ENCODE measurements at regions not wholly inside any gene's neighbourhood (a gene's known extent, or its start where the extent isn't known, plus 50 kb on each side); places are given as distances from the start of the nearest gene placed in this dataset.

DNA sequence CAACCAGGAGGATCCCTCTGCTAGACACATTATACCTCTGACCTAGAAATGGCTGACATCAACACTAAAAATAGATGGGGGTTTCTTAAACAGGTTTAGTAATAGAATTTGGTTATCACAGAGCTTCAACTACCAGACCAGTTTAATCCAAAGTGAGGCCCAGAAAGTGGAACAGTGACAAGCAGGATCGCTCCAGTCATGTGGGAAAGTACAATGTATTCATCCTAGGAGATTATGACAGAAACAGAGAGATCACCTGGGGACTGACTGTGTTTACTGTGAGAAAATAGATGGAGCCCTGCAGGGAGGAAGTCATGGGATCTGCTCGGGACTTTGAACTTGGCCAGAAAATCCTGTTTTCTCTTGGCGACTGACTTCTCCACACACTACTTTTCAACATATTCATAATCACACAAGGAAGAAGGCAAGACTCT, 238.7 kb upstream of the SOX4 start:
- no peaks in the 10 kb centered on the region for H3K36me3 ChIP-seq
- DNase-seq (ENCODE audit: low spot score in 2 of 2) = no peak
- H3K4me1 ChIP-seq = no peaks in the 10 kb centered on the region
- H3K9me3 ChIP-seq = no peaks in the 10 kb centered on the region
- H3K27me3 ChIP-seq = no peaks in the 10 kb centered on the region
- 51% methylated on average over 3 of the region's 3 CpGs for WGBS
- no peak overlapping the region for H3K27ac ChIP-seq
- no peak for TF ChIP-seq POLR2AphosphoS5 (IDR thresholded peaks at IDR 0.05)
- TF ChIP-seq, protein P1, sequence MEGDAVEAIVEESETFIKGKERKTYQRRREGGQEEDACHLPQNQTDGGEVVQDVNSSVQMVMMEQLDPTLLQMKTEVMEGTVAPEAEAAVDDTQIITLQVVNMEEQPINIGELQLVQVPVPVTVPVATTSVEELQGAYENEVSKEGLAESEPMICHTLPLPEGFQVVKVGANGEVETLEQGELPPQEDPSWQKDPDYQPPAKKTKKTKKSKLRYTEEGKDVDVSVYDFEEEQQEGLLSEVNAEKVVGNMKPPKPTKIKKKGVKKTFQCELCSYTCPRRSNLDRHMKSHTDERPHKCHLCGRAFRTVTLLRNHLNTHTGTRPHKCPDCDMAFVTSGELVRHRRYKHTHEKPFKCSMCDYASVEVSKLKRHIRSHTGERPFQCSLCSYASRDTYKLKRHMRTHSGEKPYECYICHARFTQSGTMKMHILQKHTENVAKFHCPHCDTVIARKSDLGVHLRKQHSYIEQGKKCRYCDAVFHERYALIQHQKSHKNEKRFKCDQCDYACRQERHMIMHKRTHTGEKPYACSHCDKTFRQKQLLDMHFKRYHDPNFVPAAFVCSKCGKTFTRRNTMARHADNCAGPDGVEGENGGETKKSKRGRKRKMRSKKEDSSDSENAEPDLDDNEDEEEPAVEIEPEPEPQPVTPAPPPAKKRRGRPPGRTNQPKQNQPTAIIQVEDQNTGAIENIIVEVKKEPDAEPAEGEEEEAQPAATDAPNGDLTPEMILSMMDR (IDR thresholded peaks at IDR 0.05) = no peak
- no peak for TF ChIP-seq POLR2A (IDR thresholded peaks at IDR 0.05)
- TF ChIP-seq EP300 (IDR thresholded peaks at IDR 0.05) = no peak
- H3K4me3 ChIP-seq = no peak overlapping the region

DNA sequence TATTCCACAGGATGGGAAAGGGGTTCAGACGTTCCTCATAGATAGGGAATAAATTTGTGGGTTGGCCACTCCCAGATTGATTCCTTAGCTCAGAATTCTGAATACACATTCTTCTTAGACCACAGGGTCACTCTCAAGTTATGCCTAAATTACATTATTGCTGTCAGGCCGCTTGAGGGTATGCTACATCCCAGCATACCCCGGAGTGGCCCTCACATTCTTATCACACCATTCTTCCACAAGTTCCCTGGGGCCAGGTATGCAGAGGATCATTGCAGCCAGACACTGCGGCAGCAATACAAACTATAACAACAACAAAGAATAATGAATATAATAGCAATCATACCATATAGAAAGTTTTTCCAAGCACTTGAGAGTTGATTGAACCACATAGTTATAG, 237.9 kb upstream of the SOX4 start:
- WGBS = 99% methylated on average over 4 of the region's 4 CpGs
- TF ChIP-seq, protein P1 (IDR thresholded peaks at IDR 0.05) = no peak
- TF ChIP-seq POLR2A (IDR thresholded peaks at IDR 0.05) = no peak
- TF ChIP-seq EP300 (IDR thresholded peaks at IDR 0.05) = no peak
- TF ChIP-seq POLR2AphosphoS5 (IDR thresholded peaks at IDR 0.05) = no peak
- Histone ChIP-seq H3K36me3 (no peaks in the 10 kb centered on the region), H3K9me3 (no peaks in the 10 kb centered on the region), H3K27ac (no peak overlapping the region), H3K4me3 (no peak overlapping the region), H3K27me3 (no peaks in the 10 kb centered on the region), H3K4me1 (no peaks in the 10 kb centered on the region)
- DNase-seq (ENCODE audit: low spot score in 2 of 2) = no peak

DNA sequence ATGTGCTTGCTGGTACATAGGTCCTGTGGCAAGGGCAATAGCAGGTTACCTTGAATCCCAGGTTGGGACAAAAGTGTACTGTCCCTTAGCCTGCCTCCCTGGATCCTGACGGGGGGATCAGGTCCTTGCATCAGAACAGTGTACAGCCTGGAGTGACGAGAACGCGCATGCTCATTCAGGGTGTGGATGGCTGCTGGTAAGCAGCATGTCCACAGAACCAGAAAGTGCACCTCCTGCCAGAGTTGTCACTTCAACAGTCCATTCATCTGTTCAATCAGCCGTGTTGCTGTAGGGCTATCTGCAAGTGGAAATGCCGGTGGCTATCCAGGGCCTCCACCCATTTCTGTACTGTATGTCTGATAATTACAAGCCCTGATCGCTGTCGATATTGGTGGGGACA, 236.3 kb upstream of the SOX4 start:
- no peaks in the 10 kb centered on the region for H3K27me3 ChIP-seq
- DNase-seq (ENCODE audit: low spot score in 2 of 2) = no peak
- TF ChIP-seq, protein P1 (IDR thresholded peaks at IDR 0.05) = no peak
- H3K4me1 ChIP-seq = no peaks in the 10 kb centered on the region
- 84% methylated on average over 8 of the region's 8 CpGs for WGBS
- no peaks in the 10 kb centered on the region for H3K36me3 ChIP-seq
- no peak overlapping the region for H3K4me3 ChIP-seq
- no peak overlapping the region for H3K27ac ChIP-seq
- no peaks in the 10 kb centered on the region for H3K9me3 ChIP-seq

DNA sequence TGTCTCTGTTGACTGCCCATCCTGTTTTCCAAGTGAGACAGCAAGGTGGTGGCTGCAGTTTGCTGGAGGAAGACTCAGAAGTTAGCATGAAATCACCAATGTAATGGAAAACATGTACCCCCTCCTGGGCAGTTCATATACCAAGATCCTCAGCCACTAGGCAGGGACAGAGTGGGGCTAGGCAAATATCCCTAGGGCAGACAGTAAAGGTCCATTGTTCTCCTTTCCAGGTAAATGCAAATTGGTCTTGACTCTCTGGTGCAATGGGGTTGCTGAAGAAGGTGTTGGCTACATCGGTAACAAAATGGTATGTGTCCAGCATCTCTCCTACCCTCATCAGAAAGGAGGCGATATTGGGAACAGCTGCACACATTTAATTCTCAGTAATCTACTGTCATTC, 233.6 kb upstream of the SOX4 start:
- H3K4me3 ChIP-seq = no peak overlapping the region
- 87% methylated on average over 2 of the region's 2 CpGs for WGBS
- DNase-seq (ENCODE audit: low spot score in 2 of 2) = no peak
- no peaks in the 10 kb centered on the region for H3K36me3 ChIP-seq
- no peak overlapping the region for H3K27ac ChIP-seq
- H3K4me1 ChIP-seq = no peaks in the 10 kb centered on the region
- H3K27me3 ChIP-seq = no peaks in the 10 kb centered on the region
- TF ChIP-seq POLR2AphosphoS5 (IDR thresholded peaks at IDR 0.05) (no peak), EP300 (IDR thresholded peaks at IDR 0.05) (no peak), POLR2A (IDR thresholded peaks at IDR 0.05) (no peak)
- TF ChIP-seq, protein P1 (IDR thresholded peaks at IDR 0.05) = no peak
- no peaks in the 10 kb centered on the region for H3K9me3 ChIP-seq

DNA sequence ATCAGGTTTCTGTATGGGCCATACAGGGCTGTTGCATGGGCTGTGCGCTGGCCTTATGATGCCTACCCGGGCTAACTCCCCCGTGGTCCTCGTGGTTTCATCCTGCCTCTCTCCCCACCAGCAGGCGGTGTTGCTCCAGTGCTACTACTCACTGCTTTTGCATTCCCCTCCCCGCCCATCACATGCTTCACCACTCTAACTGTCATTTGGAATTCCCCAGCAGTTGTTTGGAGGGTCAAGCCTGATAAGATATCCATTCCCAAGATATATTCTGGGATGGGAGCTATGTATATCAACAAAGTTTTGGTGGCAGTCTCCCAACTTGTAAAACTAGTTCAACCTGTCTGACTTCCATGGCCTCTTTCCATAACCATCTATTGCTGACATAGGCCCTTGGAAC, 233.2 kb upstream of the SOX4 start:
- no peak for DNase-seq (ENCODE audit: low spot score in 2 of 2)
- Histone ChIP-seq H3K27ac (no peak overlapping the region), H3K4me1 (no peaks in the 10 kb centered on the region), H3K9me3 (no peaks in the 10 kb centered on the region), H3K4me3 (no peak overlapping the region), H3K27me3 (no peaks in the 10 kb centered on the region), H3K36me3 (no peaks in the 10 kb centered on the region)
- 91% methylated on average over 6 of the region's 6 CpGs for WGBS
- TF ChIP-seq, protein P1 (IDR thresholded peaks at IDR 0.05) = no peak
- TF ChIP-seq POLR2AphosphoS5 (IDR thresholded peaks at IDR 0.05) = no peak
